Fibroblast of lung (primary cell): ENCODE measurements at regions not wholly inside any gene's neighbourhood (a gene's known extent, or its start where the extent isn't known, plus 50 kb on each side); places are given as distances from the start of the nearest gene placed in this dataset.

Experiments used
- CTCF ChIP-seq, 2 donors: IDR thresholded peaks in 1 of 2; conservative IDR thresholded peaks in 1 of 2; 1 replicate in 1 of 2; 2 replicates in 1 of 2; pipeline ENCODE4 v1.5.1; 2011 to 2012; ENCODE audit warnings: low read length in 2 of 2, control low read depth in 1 of 2, inconsistent platforms in 1 of 2, low read depth in 1 of 2, mild to moderate bottlenecking in 1 of 2
- EZH2 ChIP-seq: IDR thresholded peaks from 2 replicates; pipeline ENCODE4 v1.5.1; 2012; ENCODE audit warnings: low read length, control low read depth, mild to moderate bottlenecking; ENCODE audit errors: missing control alignments

DNA sequence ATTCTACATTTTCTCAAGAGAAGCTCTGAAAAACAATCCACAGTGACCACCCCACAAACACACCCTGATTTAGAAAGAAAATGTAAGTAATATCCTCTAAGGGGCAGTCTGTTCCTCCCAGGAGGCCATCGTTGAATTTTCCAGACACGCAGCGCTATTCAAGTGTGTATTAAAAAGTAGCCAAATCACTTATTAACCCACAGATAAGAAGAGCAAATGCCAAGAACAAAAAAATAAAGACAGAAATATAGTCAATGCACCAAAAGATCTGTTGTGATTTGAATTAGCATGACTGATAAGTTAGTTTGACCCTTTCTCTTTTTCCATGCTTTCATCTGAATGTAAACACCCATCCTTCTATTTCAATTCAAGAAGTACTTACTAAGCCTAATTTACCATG, 622.8 kb upstream of the ZNF385D start:
- no peak for TF ChIP-seq EZH2
- TF ChIP-seq CTCF (conservative IDR thresholded peaks at IDR 0.05 in 1 of 2, IDR thresholded peaks at IDR 0.05 in 1 of 2; ENCODE audit: low read depth in 1 of 2, low read length in 2 of 2): no peak
